HL-60 (cell line): ENCODE measurements at regions not wholly inside any gene's neighbourhood (a gene's known extent, or its start where the extent isn't known, plus 50 kb on each side); places are given as distances from the start of the nearest gene placed in this dataset.

ENCODE experiments used
- DNase-seq, 2 experiments: peaks; one replicate each; pipeline ENCODE4 v3.0.0-alpha.2; 2010 to 2020; ENCODE audit warnings: low read depth in 1 of 2, low spot score in 1 of 2
- H3K27ac ChIP-seq: fragments of 250-450 bp; sonication (Bioruptor Pico); replicated peaks from 2 replicates; pipeline ENCODE4 v1.5.1; 2020; ENCODE audit warnings: mild to moderate bottlenecking, moderate library complexity
- H3K27me3 ChIP-seq: fragments of 250-450 bp; sonication (Bioruptor Pico); 2 replicates; pipeline ENCODE4 v1.5.1; 2021; ENCODE audit warnings: mild to moderate bottlenecking, moderate library complexity; ENCODE audit not compliant: insufficient read depth, poor library complexity, severe bottlenecking
- H3K4me3 ChIP-seq: replicated peaks from 2 replicates; pipeline ENCODE4 v1.5.1; 2011; ENCODE audit warnings: mild to moderate bottlenecking, control low read depth, low read length; ENCODE audit not compliant: insufficient read depth
- POLR2AphosphoS5 ChIP-seq: IDR thresholded peaks from 2 replicates; pipeline ENCODE4 v1.6.1; 2012; ENCODE audit warnings: low read depth
- SPI1 ChIP-seq: IDR thresholded peaks from 2 replicates; pipeline ENCODE4 v1.6.1; 2012; ENCODE audit warnings: low read depth, mild to moderate bottlenecking, borderline replicate concordance

DNA sequence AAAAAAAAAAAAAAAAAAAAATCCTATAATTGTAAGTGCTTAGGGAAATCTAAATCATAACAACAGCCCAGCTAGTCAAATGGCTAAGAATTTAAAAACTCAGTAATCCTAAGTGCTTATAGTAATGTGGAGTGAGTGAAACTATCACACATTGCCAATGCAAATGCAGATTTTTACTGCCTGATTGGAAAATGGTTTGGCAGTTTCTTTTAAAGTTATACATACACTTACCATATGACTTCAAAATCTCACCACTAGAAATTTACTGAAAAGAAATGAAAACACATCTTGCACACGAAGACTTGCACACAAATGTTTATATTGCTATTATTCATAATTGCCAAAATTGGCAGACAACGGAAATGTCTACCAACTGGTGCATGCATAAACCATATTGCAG, 51.3 kb upstream of the STXBP6 start:
- no peak for DNase-seq
- TF ChIP-seq SPI1 (no peak), POLR2AphosphoS5 (no peak)
- no peak overlapping the region for H3K4me3 ChIP-seq
- no peak overlapping the region for H3K27ac ChIP-seq
- H3K27me3 ChIP-seq: no peaks in the 10 kb centered on the region
